ENCODE measurements at regions not wholly inside any gene's neighbourhood (a gene's known extent, or its start where the extent isn't known, plus 50 kb on each side); places are given as distances from the start of the nearest gene placed in this dataset.

DNA sequence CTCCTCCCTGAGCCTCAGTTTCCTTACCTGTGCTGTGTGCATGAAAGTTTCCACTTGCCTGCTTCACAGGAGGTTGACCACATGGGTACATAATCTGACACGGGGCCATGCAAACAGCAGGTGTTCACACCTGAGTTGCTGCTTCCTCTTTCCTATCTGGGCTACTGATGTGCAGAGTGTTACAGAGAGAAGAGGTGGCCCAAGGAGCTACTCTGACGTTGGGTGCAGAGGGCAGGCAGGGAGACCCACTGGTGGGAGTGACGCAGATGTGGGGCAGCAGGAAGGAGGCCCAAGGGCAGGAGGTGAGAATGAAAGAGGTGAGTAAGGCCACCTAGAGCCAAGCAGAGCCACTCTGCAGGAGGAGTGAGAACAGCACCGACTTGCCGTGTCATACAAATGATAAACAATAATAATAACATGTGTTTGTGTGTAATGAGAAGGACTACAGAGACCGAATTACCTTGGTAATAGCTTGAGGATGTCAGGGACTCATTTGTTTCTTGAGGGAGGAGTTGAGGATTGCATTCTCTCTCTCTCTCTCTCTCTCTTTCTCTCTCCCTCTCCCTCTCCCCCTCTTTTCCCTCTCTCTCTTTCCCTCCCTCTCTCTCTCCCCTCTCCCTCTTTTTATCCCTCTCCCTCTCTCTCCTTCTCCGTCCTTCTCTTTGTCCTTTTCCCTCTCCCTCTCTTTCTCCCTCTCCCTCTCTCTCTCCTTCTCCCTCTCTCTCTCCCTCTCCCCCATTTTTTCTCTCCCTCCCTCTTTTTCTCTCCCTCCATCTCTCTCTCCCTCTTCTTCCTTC, 87.4 kb upstream of the IGSF21 start:
- TF ChIP-seq MYNN (tag by site-specific recombination; IDR thresholded peaks at IDR 0.05; ENCODE audit: borderline replicate concordance): no peak
- no peak for TF ChIP-seq YY1 (tag by site-specific recombination; IDR thresholded peaks at IDR 0.05)
- TF ChIP-seq, protein P1, sequence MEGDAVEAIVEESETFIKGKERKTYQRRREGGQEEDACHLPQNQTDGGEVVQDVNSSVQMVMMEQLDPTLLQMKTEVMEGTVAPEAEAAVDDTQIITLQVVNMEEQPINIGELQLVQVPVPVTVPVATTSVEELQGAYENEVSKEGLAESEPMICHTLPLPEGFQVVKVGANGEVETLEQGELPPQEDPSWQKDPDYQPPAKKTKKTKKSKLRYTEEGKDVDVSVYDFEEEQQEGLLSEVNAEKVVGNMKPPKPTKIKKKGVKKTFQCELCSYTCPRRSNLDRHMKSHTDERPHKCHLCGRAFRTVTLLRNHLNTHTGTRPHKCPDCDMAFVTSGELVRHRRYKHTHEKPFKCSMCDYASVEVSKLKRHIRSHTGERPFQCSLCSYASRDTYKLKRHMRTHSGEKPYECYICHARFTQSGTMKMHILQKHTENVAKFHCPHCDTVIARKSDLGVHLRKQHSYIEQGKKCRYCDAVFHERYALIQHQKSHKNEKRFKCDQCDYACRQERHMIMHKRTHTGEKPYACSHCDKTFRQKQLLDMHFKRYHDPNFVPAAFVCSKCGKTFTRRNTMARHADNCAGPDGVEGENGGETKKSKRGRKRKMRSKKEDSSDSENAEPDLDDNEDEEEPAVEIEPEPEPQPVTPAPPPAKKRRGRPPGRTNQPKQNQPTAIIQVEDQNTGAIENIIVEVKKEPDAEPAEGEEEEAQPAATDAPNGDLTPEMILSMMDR (tag by site-specific recombination; IDR thresholded peaks at IDR 0.05): no peak
- TF ChIP-seq ZFP41 (tag by site-specific recombination; IDR thresholded peaks at IDR 0.05; ENCODE audit: borderline replicate concordance): no peak
- no peak for TF ChIP-seq ZNF239 (tag by site-specific recombination; IDR thresholded peaks at IDR 0.05)
- TF ChIP-seq, protein P2, sequence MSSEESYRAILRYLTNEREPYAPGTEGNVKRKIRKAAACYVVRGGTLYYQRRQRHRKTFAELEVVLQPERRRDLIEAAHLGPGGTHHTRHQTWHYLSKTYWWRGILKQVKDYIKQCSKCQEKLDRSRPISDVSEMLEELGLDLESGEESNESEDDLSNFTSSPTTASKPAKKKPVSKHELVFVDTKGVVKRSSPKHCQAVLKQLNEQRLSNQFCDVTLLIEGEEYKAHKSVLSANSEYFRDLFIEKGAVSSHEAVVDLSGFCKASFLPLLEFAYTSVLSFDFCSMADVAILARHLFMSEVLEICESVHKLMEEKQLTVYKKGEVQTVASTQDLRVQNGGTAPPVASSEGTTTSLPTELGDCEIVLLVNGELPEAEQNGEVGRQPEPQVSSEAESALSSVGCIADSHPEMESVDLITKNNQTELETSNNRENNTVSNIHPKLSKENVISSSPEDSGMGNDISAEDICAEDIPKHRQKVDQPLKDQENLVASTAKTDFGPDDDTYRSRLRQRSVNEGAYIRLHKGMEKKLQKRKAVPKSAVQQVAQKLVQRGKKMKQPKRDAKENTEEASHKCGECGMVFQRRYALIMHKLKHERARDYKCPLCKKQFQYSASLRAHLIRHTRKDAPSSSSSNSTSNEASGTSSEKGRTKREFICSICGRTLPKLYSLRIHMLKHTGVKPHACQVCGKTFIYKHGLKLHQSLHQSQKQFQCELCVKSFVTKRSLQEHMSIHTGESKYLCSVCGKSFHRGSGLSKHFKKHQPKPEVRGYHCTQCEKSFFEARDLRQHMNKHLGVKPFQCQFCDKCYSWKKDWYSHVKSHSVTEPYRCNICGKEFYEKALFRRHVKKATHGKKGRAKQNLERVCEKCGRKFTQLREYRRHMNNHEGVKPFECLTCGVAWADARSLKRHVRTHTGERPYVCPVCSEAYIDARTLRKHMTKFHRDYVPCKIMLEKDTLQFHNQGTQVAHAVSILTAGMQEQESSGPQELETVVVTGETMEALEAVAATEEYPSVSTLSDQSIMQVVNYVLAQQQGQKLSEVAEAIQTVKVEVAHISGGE (tag by site-specific recombination; conservative IDR thresholded peaks at IDR 0.05; ENCODE audit: low read depth): no peak
- TF ChIP-seq ZNF223 (tag by site-specific recombination; IDR thresholded peaks at IDR 0.05): no peak
- no peak for TF ChIP-seq RBAK (tag by site-specific recombination; IDR thresholded peaks at IDR 0.05)
